ENCODE measurements at regions not wholly inside any gene's neighbourhood (a gene's known extent, or its start where the extent isn't known, plus 50 kb on each side); places are given as distances from the start of the nearest gene placed in this dataset.

GRCh38 chr2:226657340-226658053 lies 142.1 kb downstream of the IRS1 start (continued):
- no peak for TF ChIP-seq HOXA7 (CRISPR knock-in tag; IDR thresholded peaks at IDR 0.05)
- no peak for TF ChIP-seq ZNF589 (CRISPR knock-in tag; conservative IDR thresholded peaks at IDR 0.05)
- TF ChIP-seq ZSCAN12 (CRISPR knock-in tag; IDR thresholded peaks at IDR 0.05) = no peak
- no peak for TF ChIP-seq SIN3B (IDR thresholded peaks at IDR 0.05; ENCODE audit: low read length)
- peak; percentile 79; the same call in 1 of the 2 replicates for TF ChIP-seq SMYD3 (CRISPR knock-in tag; IDR thresholded peaks at IDR 0.05)
- TF ChIP-seq ZNF674 (CRISPR knock-in tag; IDR thresholded peaks at IDR 0.05; ENCODE audit: low read depth) = no peak
- peak; percentile 56 for TF ChIP-seq GATAD1 (CRISPR knock-in tag; IDR thresholded peaks at IDR 0.05)
- no peak; the same call in 1 of the 2 replicates for TF ChIP-seq KAT8 (CRISPR knock-in tag; IDR thresholded peaks at IDR 0.05)
- TF ChIP-seq, protein P1, sequence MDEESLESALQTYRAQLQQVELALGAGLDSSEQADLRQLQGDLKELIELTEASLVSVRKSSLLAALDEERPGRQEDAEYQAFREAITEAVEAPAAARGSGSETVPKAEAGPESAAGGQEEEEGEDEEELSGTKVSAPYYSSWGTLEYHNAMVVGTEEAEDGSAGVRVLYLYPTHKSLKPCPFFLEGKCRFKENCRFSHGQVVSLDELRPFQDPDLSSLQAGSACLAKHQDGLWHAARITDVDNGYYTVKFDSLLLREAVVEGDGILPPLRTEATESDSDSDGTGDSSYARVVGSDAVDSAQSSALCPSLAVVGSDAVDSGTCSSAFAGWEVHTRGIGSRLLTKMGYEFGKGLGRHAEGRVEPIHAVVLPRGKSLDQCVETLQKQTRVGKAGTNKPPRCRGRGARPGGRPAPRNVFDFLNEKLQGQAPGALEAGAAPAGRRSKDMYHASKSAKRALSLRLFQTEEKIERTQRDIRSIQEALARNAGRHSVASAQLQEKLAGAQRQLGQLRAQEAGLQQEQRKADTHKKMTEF (CRISPR knock-in tag; IDR thresholded peaks at IDR 0.05) = peak; percentile 86
- TF ChIP-seq ZFP82 (CRISPR knock-in tag; IDR thresholded peaks at IDR 0.05; ENCODE audit: borderline replicate concordance) = 0 out of 2 replicates have a peak, but pooled peaks have one; percentile 63
- TF ChIP-seq ZNF333 (CRISPR knock-in tag; IDR thresholded peaks at IDR 0.05; ENCODE audit: borderline replicate concordance) = no peak
- TF ChIP-seq SATB2 (CRISPR knock-in tag; IDR thresholded peaks at IDR 0.05) = no peak
- TF ChIP-seq, protein P2, sequence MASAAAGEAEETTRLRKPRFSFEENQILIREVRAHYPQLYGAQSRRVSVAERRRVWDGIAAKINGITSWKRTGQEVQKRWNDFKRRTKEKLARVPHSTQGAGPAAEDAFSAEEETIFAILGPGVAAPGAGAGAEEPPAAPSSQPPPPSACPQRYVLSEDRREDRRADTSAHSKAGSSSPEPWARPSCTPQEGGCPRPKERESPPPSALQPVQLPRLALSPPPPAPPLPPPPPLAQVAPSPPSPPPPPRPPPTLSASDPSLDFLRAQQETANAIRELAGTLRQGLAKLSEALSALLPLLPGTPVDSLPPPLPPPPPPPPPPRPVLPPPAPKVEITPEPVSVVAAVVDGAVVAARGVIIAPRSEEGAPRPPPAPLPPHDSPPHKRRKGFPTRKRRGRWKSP (CRISPR knock-in tag; IDR thresholded peaks at IDR 0.05) = 0 out of 2 replicates have a peak, but pooled peaks have one; percentile 30
- no peak for TF ChIP-seq REXO4 (CRISPR knock-in tag; IDR thresholded peaks at IDR 0.05; ENCODE audit: borderline replicate concordance)
- 0 out of 2 replicates have a peak, but pooled peaks have one; percentile 30 for TF ChIP-seq ESRRA (CRISPR knock-in tag; IDR thresholded peaks at IDR 0.05; ENCODE audit: low read depth)
- TF ChIP-seq BHLHE40 (IDR thresholded peaks at IDR 0.05; ENCODE audit: low read length) = no peak
- TF ChIP-seq HMGA1 (CRISPR knock-in tag; conservative IDR thresholded peaks at IDR 0.05) = no peak
- TF ChIP-seq ZFP36L2 (CRISPR knock-in tag; IDR thresholded peaks at IDR 0.05) = no peak
- TF ChIP-seq, protein P3, sequence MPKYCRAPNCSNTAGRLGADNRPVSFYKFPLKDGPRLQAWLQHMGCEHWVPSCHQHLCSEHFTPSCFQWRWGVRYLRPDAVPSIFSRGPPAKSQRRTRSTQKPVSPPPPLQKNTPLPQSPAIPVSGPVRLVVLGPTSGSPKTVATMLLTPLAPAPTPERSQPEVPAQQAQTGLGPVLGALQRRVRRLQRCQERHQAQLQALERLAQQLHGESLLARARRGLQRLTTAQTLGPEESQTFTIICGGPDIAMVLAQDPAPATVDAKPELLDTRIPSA (CRISPR knock-in tag; IDR thresholded peaks at IDR 0.05; ENCODE audit: borderline replicate concordance) = no peak
- no peak for TF ChIP-seq ATRX (CRISPR knock-in tag; IDR thresholded peaks at IDR 0.05; ENCODE audit: borderline replicate concordance)
- TF ChIP-seq MBD4 (IDR thresholded peaks at IDR 0.05; ENCODE audit: borderline replicate concordance, low read length) = peak; percentile 96; the same call in 1 of the 2 replicates
- TF ChIP-seq RAD21 (CRISPR knock-in tag; IDR thresholded peaks at IDR 0.05) = no peak
- peak; percentile 39; the same call in 1 of the 2 replicates for TF ChIP-seq KMT2A (CRISPR knock-in tag; IDR thresholded peaks at IDR 0.05)
- no peak; a peak in 1 of 4 replicates for TF ChIP-seq NR2F1 (CRISPR knock-in tag; IDR thresholded peaks at IDR 0.05)
- TF ChIP-seq ZFP37 (CRISPR knock-in tag; IDR thresholded peaks at IDR 0.05; ENCODE audit: borderline replicate concordance) = no peak
- no peak for TF ChIP-seq MAF1 (CRISPR knock-in tag; IDR thresholded peaks at IDR 0.05; ENCODE audit: borderline replicate concordance)
- TF ChIP-seq ZNF207 (IDR thresholded peaks at IDR 0.05; ENCODE audit: borderline replicate concordance) = no peak
- peak; percentile 66; the same call in 1 of the 2 replicates for TF ChIP-seq ZNF749 (CRISPR knock-in tag; IDR thresholded peaks at IDR 0.05; ENCODE audit: borderline replicate concordance)
- no peak for TF ChIP-seq SRSF4 (IDR thresholded peaks at IDR 0.05; ENCODE audit: low read depth, low read length, poor library complexity, severe bottlenecking)
